Stimulated activated CD8-positive, alpha-beta memory T cell treated with anti-CD3 and anti-CD28 coated beads, Interleukin-12 subunit alpha, Interleukin-12 subunit beta, amount 100 ng/mL, for 1 hour (primary cell): ENCODE measurements at regions not wholly inside any gene's neighbourhood (a gene's known extent, or its start where the extent isn't known, plus 50 kb on each side); places are given as distances from the start of the nearest gene placed in this dataset.
"Not testable (repeated sequence)": the region's sequence is repeated elsewhere in the genome, so short reads cannot be mapped to it uniquely, and the experiment has no call there.

Experiments used
- DNase-seq: peaks from one replicate; pipeline ENCODE4 v3.0.0-alpha.2; 2020; ENCODE audit warnings: low read depth

GRCh38 chr18:46229641-46230040 is 125.5 kb downstream of the HAUS1 start:
- DNase-seq = not testable (repeated sequence)

DNA sequence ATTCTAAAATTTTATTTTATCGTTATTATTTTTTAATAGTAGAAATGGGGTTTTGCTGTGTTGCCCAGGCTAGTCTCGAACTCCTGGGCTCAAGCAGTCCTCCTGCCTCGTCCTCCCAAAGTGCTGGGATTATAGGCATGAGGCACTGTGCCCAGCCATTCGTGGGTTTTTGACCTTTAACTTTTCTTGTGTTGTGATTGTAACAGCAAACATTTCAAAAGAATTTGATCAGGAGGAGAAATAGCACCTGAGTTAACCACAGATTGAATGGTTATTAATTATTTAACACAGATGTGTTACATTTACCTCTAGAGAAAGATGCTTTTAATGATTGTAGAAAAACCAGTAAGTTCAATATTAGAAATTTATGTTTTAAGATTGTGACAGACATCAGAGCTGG is 132.0 kb downstream of the HAUS1 start:
- DNase-seq = no peak

GRCh38 chr18:46237891-46238290 is 133.7 kb downstream of the HAUS1 start:
- DNase-seq = no peak

DNA sequence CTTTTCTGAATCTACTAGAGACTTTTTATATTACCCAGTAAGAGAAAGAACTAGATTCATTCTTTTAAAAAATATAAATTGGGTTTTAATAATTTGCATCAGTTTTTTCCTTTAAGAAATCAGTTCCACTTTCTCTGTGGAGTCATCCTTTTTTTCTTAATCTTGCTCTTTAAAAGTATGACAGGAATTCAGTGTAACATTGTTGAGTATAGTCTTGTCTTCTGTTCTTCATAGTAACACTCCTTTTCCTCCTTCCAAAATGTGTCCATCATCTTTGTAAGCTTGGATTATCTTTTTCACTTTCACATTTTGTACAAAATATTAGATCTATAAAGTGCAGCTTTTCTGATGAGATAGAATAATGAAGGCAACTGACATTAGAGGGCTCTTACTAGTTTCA is 135.4 kb downstream of the HAUS1 start:
- no peak for DNase-seq

DNA sequence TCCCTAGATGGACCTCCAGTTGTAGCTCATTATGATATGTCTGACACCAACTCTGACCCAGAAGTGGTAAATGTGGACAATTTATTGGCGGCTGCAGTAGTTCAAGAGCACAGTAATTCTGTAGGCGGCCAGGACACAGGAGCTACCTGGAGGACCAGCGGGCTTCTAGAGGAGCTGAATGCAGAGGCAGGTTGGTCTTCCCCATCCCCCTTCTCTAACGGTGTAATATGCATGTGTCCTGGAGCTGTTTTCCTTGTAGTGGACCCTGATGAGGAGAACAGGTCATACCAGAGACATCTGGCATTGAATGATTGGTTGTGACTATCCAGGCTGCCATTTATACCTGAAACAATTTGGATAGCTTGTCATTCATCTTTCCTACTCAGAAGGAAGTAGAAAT is 135.8 kb downstream of the HAUS1 start:
- DNase-seq = no peak

DNA sequence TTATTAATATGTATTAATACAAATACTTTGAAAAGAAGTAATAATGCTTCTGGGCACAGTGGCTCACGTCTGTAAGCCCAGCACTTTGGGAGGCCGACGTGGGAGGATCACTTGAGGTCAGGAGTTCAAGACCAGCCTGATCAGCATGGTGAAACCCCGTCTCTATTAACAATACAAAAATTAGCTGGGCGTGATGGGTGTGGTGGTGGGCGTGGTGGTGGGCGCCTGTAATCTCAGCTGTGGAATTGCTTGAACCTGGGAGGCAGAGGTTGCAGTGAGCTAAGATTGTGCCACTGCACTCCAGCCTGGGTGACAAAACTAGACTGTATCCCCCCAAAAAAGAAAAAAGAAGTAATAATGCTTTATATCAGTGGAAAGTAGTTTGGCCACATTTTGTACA is 137.2 kb downstream of the HAUS1 start:
- DNase-seq = not testable (repeated sequence)

DNA sequence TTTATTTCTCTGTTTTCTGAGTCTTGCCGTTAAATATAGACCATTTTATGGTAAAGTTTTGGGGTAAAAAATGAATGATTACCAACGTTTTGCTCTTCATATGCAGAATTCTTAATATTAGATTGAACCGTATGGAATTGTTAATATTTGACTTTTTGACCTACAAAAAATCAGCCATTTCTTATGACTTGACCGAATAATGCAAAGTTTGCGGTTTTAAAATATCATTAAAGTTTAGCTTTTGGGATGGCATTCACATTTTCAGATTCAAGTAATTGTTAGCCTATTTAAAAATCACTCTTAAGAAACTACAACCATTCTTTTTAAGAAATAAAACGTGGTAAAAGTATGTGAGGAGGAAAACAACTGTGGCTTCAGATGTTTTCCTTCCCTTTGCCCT is 138.0 kb downstream of the HAUS1 start:
- no peak for DNase-seq

- no peak for DNase-seq
Observed at GRCh38 chr18:46243095-46243494, 138.9 kb downstream of the HAUS1 start.

GRCh38 chr18:46243673-46244072 is 139.5 kb downstream of the HAUS1 start:
- DNase-seq = no peak

GRCh38 chr18:46246101-46246500 is 141.9 kb downstream of the HAUS1 start:
- DNase-seq = no peak

- DNase-seq = no peak
Observed at GRCh38 chr18:46247942-46248341, 143.8 kb downstream of the HAUS1 start.

DNA sequence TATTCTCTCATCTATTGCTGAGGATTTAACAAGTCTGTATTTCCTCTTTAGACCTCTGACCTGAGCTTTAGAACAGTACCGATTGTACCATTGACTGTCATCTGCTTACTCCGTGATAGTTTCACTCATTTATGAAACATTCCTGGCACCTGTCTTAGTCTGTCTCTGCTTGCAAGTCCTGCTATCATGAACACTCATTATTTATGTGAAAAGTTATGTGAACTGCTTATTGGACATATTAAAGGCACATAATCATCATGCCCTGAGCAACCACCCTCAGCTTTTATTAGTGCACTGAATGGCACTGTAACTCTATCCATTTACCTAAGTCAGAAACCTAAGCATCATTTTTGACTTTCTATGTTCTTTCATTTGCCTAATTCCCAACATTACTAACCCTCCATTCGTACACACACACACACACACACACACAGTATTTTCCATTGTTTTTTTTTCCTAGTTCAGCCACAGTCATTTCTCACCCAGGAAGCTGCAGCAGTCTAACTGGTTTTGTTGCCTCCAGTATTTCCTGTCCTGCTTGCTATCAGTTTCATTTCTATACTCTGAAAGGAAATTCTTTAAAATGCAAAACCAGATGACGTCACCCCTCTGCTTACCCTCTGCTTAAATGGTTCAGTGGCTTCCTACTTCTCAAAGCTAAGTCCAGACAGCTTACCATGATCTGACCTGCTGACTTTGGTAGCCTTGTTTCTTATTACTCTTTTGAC is 146.1 kb downstream of the HAUS1 start:
- DNase-seq = peak; percentile 32

DNA sequence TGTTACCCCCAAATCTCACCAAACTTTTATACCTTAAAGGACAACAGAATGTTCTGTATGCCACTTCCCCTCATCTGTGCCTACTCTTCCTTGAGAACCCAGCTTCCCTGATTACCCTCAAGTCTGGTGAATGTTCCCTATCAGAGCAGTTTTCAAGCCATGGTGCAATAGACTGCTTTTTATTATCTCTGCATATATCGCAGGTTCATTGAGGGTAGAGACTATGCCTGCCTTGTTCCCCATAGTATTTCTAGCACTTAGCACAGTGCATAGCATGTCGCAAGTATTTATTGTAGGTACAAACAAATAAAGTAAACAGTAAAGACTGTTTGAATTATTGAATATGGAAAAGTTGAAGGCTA is 146.6 kb downstream of the HAUS1 start:
- no peak for DNase-seq

DNA sequence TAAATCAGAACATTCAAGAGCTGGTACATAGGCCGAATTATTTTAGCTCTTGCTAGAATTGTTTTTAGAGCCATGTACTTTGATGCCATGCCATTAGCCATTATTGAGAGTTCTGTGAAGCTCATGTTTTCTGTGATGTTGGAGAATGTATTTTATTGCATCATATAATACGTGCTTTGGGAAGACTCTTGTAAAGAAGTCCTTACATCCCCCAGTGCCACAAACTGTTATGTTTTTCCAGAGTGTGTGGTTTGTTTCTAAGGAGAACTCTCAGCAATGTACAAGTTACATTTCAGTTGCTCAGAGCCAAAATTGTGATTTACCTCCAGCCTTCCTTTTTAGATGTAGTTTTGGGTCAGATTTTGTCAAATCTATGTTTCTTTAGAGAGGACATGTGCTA is 148.6 kb downstream of the HAUS1 start:
- DNase-seq = no peak

GRCh38 chr18:46253498-46253897 is 149.3 kb downstream of the HAUS1 start:
- no peak for DNase-seq

- no peak for DNase-seq
Observed at GRCh38 chr18:46256078-46256477, 151.9 kb downstream of the HAUS1 start.

DNA sequence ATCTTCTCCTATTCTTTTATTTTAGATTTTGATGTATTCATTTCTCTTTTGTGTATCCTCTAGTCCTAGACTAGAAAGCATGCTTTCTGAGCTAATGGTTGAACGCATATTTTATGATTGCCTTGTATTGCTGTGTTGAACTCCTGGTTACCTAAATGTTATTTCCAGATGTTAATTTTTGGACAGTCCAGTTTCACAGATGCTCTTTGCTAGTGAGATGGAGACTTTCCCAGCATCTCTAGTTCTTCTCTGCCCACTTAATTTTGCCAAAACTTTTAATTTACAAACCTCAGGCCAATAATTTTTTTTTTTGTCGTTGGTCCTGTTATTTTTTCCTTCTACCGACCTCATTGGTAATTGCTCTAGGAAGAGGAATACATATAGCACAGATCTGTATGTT is 153.2 kb downstream of the HAUS1 start:
- DNase-seq = no peak

DNA sequence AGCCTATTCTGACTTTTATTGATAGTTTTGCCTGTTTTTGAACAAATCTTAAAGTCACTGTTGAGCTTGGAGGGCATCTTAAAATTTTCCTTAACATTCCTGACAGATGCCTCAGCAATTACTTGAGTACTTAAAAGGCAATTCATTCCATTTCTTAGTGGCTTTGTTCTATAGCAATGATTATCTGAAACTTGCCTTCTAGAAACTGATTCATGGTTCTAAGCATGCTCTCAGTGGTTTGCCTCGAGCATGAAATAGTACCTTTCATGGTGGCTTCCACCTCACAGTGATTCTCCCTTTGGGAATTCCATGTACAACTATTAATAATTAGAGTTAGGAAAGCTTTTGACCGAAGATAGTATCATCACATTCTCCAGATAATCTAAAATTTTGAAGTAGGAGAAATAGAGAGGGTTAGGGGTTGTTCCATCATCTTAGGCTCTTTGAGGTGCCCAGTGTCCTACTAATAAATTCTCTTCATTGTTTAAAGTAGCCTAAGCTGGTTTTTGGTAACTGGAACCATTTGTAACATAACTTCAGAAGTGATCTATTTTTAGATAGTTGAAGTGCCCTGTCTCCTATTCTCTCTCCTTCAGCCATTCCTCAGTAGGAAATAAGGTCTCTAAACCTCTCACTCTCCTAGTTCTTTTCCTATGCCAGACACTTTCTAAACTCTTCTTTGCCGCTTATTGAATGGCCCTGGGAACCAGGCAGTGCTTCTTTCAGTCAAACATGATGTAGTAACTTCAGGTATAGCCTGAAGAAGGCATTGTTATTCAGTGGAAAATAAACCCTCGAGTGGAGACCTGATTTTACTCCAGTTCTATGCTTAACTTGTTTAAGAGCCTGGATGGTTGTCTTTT is 156.1 kb downstream of the HAUS1 start:
- no peak for DNase-seq

- DNase-seq = no peak
Observed at GRCh38 chr18:46260879-46261143, 156.6 kb downstream of the HAUS1 start.

DNA sequence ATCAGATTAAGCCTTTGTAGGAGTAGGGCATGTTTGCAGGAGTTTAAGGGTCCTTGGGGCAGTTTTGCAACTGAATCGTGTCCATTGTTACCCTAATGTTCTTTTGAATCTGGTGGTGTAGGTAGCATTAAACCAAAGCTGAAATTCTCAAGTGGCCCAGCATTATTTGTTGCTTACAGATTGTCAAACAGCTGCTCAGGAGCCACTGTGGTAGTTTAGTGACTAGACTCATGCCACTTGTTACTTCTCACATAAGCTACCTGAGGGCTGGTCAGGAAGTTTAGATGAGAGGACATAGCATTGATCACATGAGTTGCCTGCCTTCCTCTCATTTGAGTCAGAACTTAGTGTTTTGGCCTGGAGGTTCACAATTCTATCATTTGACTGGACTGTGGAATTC is 157.6 kb downstream of the HAUS1 start:
- no peak for DNase-seq

DNA sequence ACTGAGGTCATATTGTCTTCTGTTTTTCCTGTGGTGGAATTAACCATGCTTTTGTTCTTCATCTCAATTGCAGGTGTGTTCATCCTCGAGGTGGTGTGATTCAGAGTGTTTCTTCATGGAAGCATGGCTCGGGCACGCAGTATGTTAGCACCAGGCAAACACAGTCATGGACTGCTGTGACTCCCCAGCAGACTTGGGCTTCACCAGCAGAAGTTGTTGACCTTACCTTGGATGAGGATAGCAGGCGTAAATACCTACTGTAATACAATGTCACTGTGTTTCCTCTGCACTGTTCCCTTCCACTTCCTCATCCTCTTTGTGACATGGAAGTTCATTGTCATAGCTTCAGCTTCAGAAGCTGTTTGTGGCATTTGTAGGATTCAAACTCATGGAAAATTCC is 158.7 kb downstream of the HAUS1 start:
- DNase-seq = no peak

DNA sequence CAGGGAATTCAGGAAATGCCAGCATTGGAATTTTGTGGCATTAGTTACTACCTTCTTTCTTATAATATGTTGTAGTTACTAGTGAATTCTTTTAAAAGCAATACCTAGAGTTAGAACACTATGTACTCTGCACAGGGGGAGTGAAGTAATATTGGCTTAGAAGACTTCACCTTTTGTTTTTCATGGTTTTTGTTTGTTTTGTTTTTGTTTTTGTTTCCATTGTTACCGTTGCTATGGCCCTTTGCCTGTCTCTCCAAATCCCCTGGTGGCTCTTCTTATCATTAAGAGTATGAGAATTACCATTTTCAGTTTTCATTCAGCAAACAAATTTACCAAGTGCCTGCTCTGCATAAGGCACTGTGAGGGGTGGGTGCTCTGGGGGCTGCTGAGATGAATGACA is 160.1 kb downstream of the HAUS1 start:
- no peak for DNase-seq

DNA sequence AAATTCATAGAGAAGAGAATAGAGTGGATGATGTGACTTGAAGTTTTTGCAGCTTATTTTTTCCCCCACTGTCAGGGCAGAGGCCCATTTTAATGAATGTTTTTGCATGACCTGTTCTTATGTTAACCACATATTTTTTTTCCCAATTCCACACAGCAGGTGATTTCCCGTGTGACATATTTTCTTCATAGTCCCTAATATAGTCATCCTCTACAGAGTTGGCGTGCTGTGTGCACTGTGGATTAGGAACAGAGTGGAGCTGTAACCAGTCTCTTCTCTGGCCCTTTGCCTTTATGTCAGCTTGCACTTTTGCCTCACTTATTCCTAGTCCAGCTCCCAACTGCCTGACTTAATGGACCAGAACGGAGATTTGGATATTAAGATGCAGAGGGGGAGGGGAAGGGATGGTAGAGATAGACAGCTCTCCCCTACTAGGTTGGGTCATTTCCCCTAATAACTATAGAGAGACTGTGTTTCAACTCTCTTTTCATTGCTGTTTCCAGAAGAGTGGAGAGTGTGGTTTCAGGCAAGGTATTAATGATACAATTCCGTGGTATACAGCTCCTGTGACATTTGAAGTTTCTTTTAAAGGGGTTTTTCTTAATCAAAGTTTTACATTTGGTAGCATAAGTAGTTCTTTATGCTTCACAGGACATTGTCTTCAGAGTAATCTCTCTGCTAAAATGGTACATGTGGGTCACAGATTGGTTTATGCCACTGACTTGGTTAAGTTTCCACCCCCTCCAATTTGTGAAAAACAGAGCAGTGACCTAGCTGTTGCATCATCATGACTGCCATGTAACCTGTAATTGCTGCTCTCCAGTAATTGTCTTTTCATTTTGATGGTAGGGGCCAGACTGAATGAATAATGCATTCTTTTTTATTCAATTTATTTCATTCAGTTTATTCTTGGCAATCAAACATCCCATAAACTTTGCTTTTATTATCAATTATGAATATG is 161.3 kb downstream of the HAUS1 start:
- no peak for DNase-seq
